ENCODE measurements at regions not wholly inside any gene's neighbourhood (a gene's known extent, or its start where the extent isn't known, plus 50 kb on each side); places are given as distances from the start of the nearest gene placed in this dataset.
"Not testable (repeated sequence)": the region's sequence is repeated elsewhere in the genome, so short reads cannot be mapped to it uniquely, and the experiment has no call there.

DNA sequence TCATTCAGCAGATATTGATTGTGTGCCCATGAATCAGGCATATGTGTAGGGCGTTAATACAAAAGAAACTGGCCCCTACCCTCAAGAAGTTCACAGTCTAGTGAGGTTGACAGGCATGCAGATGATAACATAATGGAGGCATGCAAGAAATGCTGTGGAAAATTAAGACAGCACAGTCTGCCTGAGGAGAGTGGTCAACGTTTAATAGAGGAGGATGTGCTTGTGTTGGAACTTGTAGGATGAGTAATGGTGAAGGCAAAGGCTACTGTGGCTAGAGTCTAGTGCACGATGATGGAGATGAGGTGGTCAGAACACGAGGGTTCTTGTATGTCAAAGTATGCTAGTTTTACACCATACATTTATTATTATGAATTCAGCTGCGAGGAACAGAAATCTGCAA is 295.7 kb downstream of the SOX2 start:
- no peak for ATAC-seq (ENCODE audit: low FRiP score)
- TF ChIP-seq, protein P1, sequence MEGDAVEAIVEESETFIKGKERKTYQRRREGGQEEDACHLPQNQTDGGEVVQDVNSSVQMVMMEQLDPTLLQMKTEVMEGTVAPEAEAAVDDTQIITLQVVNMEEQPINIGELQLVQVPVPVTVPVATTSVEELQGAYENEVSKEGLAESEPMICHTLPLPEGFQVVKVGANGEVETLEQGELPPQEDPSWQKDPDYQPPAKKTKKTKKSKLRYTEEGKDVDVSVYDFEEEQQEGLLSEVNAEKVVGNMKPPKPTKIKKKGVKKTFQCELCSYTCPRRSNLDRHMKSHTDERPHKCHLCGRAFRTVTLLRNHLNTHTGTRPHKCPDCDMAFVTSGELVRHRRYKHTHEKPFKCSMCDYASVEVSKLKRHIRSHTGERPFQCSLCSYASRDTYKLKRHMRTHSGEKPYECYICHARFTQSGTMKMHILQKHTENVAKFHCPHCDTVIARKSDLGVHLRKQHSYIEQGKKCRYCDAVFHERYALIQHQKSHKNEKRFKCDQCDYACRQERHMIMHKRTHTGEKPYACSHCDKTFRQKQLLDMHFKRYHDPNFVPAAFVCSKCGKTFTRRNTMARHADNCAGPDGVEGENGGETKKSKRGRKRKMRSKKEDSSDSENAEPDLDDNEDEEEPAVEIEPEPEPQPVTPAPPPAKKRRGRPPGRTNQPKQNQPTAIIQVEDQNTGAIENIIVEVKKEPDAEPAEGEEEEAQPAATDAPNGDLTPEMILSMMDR (IDR thresholded peaks at IDR 0.05), result no peak
- DNase-seq (ENCODE audit: low spot score), result no peak

DNA sequence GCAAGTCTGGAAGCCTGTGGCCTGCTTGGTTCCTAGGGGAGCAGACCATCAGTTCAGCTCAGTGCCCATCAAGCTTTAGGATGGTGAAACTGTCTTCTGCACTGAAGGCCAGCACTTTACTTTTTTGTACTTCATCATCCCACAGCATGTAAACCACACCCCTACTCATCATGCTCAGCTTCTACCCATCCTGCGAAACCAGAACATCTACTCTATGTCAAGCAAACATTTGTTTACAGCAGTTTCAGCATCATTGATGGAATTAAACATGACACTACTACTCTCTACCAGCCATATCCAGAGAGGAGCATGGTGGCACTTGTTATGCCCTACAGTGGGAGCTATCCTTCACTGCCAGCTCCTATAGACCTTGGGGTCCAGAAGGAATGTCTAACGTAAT is 306.6 kb downstream of the SOX2 start:
- TF ChIP-seq, protein P1 (IDR thresholded peaks at IDR 0.05), result no peak
- ATAC-seq (ENCODE audit: low FRiP score) (no peak), DNase-seq (ENCODE audit: low spot score) (no peak)

DNA sequence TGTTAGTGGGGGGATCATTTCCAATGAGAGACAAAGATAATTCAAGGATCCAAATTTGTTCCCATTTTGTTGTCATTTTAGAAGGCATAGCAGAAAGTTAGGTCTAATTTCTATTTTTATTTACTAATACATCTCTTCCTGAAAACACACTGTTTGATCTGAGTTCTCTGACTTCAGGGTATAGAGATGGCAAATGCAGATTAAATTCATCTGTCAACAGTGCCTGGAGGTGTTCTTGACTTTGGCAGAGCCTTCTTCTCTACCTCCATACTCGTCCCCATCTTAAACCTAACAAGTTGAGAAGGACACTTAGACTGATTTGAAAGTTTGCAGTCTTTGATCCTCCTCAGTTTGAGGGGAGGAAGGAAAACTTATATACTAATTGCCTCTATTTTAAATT is 308.2 kb downstream of the SOX2 start:
- TF ChIP-seq, protein P1 (IDR thresholded peaks at IDR 0.05), result no peak
- no peak for ATAC-seq (ENCODE audit: low FRiP score)
- DNase-seq (ENCODE audit: low spot score), result no peak

DNA sequence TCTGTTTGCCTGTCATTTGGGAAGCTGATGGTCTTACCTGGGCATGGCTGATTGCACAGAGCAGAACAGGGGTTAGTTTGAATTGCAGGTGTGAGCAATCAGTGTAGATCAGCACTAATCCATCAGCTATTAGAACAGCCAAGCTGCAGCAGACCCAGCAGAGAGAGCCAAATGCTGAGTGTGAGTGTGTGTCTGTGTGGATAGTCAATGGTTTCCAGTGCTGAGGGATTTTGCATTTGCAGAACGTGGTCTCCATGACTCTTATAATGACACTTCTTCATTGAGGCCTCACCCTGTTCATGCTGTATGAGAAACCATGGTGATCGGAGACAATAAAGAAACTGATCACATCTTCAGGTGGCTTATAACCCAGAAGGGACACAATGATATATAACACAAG is 312.1 kb downstream of the SOX2 start:
- TF ChIP-seq, protein P1 (IDR thresholded peaks at IDR 0.05), result no peak
- ATAC-seq (ENCODE audit: low FRiP score), result no peak
- DNase-seq (ENCODE audit: low spot score), result no peak

DNA sequence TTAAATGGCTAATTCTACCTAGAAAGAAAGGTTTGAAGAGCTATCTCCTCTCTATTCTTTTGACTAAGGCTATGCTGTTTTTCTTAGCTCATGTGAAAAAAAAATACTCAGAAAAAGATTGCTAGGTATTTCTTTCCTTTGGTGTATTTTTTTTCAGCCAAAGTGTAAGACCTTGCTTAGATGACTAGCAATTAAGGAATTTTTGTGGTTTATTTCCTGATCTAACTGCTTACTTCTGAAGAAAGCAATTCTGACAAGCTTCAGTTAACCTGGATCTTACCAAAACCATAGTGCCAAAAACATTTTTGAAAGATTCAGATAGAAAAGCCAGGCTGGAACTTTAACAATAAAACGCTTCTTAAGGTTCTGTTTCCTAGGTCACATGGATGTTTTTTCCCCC is 315.6 kb downstream of the SOX2 start:
- TF ChIP-seq, protein P1 (IDR thresholded peaks at IDR 0.05), result no peak
- no peak for ATAC-seq (ENCODE audit: low FRiP score)
- DNase-seq (ENCODE audit: low spot score), result no peak

DNA sequence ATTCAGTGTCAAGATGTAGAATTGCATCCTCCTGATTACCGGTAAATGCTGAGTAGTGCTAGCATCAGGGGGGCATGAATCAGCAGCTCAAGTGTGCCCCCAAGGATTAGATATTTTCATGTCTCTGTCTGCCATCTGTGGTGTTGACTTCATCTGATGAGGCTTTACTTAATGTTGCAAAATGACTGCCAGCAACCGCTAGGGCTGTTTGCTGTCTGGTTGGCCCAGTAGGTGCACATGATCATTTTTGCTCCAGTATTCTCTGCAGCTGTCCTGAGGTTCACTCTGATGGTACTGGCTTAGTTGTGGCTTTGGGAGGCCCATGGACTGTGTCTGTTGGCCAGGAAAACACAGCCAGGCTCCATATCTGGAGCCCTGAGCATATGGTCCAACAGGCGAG is 316.4 kb downstream of the SOX2 start:
- TF ChIP-seq, protein P1 (IDR thresholded peaks at IDR 0.05), result no peak
- DNase-seq (ENCODE audit: low spot score) (no peak), ATAC-seq (ENCODE audit: low FRiP score) (no peak)

DNA sequence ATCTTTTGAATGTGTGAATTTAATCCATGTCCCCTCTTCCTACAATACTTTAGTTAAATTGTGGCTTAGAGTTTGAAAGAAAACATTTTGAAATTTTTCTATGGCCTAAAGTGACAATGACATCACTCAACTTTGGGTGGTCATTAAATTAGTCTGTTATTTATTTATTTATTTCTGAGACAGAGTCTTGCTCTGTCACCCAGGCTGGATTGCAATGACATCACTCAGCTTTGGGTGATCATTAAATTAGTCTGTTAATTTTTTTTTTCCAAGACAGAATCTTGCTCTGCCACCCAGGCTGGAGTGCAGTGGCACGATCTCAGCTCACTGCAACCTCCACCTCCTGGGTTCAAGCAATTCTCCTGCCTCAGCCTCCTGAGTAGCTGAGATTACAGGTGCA is 322.5 kb downstream of the SOX2 start:
- ATAC-seq (ENCODE audit: low FRiP score); DNase-seq (ENCODE audit: low spot score): not testable (repeated sequence)

DNA sequence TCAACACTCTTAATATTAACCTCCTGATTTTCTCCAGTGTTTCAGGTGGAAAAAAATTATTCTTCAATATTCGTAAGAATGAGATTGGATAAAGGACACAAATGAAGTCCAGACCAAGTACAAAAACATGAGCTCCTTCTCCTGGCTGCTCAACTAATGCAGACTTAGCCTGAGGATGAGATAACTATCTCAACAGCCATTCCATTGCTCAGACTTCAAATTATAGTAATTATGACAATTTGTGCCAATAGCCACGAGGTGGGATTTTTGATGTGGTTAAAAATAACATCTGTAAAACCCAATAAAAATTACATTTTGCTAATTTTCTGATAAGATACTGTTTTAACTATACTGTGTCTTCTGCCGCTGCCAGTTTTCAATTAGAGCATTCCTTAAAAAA is 323.6 kb downstream of the SOX2 start:
- TF ChIP-seq, protein P1 (IDR thresholded peaks at IDR 0.05), result no peak
- DNase-seq (ENCODE audit: low spot score) (no peak), ATAC-seq (ENCODE audit: low FRiP score) (no peak)
